ENCODE measurements at regions not wholly inside any gene's neighbourhood (a gene's known extent, or its start where the extent isn't known, plus 50 kb on each side); places are given as distances from the start of the nearest gene placed in this dataset.

DNA sequence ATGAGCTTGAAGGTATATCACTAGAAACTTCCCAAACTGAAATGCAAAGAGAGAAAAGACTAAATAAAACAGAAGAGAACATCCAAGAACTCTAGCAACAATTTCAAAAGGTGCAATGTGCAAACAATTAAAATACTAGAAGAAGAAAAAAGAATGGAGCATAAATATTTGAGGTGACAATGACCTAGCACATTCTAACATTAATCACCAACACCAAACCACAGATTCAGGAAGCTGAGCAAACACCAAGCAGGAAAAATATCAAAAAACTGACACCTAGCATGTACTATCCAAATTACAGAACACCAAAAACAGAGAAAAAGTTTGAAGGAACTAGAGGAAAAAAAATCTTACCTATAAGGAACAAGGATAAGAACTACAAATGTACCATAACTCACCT lies 460.8 kb downstream of the IRS1 start:
- no peaks in the 10 kb centered on the region for H3K79me2 ChIP-seq (ENCODE audit: insufficient read depth, low read length)
- Mint-ChIP-seq H3K9me3 (no peaks in the 10 kb centered on the region), H3K4me1 (peaks cover 3 to 4% of the 10 kb centered on the region in 2 experiments; a peak in 2 of 4 replicates), H3K27ac (peak overlapping the region in 1 of 3 experiments; percentile 1; a peak in 2 of 7 replicates), H3K27me3 (ENCODE audit: low read depth) (no peaks in the 10 kb centered on the region), H3K4me3 (no peak overlapping the region), H3K36me3 (ENCODE audit: insufficient read depth in 1 of 3, low read depth in 3 of 3) (no peaks in the 10 kb centered on the region)
- no peak overlapping the region for H3K18ac ChIP-seq (ENCODE audit: insufficient read length, low read depth, low read length)
- H2BK20ac ChIP-seq (ENCODE audit: low read depth, low read length, poor library complexity, severe bottlenecking), result no peak overlapping the region
- H4K5ac ChIP-seq (ENCODE audit: insufficient read length, low read depth, low read length), result no peak overlapping the region
- H3K23me2 ChIP-seq (ENCODE audit: insufficient read length, low read depth, low read length, poor library complexity, severe bottlenecking), result no peaks in the 10 kb centered on the region
- no peak overlapping the region for H3K27ac ChIP-seq (ENCODE audit: insufficient read length, low read depth, low read length)
- no peak overlapping the region for H2AFZ ChIP-seq (ENCODE audit: low read length)
- H2BK15ac ChIP-seq (ENCODE audit: low read depth, low read length), result no peak overlapping the region
- H2AK5ac ChIP-seq (ENCODE audit: insufficient read length, low read length), result no peak overlapping the region
- TF ChIP-seq, protein P1, sequence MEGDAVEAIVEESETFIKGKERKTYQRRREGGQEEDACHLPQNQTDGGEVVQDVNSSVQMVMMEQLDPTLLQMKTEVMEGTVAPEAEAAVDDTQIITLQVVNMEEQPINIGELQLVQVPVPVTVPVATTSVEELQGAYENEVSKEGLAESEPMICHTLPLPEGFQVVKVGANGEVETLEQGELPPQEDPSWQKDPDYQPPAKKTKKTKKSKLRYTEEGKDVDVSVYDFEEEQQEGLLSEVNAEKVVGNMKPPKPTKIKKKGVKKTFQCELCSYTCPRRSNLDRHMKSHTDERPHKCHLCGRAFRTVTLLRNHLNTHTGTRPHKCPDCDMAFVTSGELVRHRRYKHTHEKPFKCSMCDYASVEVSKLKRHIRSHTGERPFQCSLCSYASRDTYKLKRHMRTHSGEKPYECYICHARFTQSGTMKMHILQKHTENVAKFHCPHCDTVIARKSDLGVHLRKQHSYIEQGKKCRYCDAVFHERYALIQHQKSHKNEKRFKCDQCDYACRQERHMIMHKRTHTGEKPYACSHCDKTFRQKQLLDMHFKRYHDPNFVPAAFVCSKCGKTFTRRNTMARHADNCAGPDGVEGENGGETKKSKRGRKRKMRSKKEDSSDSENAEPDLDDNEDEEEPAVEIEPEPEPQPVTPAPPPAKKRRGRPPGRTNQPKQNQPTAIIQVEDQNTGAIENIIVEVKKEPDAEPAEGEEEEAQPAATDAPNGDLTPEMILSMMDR (conservative IDR thresholded peaks at IDR 0.05), result no peak
- no peak overlapping the region for H3K4me2 ChIP-seq (ENCODE audit: insufficient read depth, insufficient read length, low read length)
- no peak overlapping the region for H3K14ac ChIP-seq (ENCODE audit: insufficient read depth, low read length)
- H2BK12ac ChIP-seq (ENCODE audit: insufficient read length, low read depth, low read length), result no peak overlapping the region
- no peak overlapping the region for H3T11ph ChIP-seq (ENCODE audit: low read length)
- no peak overlapping the region for H4K91ac ChIP-seq (ENCODE audit: insufficient read length, low read depth, low read length)
- no peaks in the 10 kb centered on the region for H3K27me3 ChIP-seq (ENCODE audit: insufficient read depth, low read length)
- no peak overlapping the region for H2BK120ac ChIP-seq (ENCODE audit: low read depth, low read length, poor library complexity, severe bottlenecking)
- no peak overlapping the region for H3K4ac ChIP-seq (ENCODE audit: low read depth, low read length)
- H3K56ac ChIP-seq (ENCODE audit: insufficient read length, low read depth, low read length), result no peak overlapping the region
- H3K9ac ChIP-seq (ENCODE audit: extremely low read depth, insufficient read length, low read length), result no peak overlapping the region
- H4K20me1 ChIP-seq (ENCODE audit: control insufficient read depth, insufficient read depth, insufficient read length), result no peaks in the 10 kb centered on the region
- no peak overlapping the region for H4K8ac ChIP-seq (replicated peaks; ENCODE audit: insufficient read length, low read depth, low read length)
- no peak overlapping the region for H3K23ac ChIP-seq (ENCODE audit: insufficient read length, low read depth, low read length)
- H2BK5ac ChIP-seq (ENCODE audit: insufficient read length, low read length), result no peak overlapping the region
- H3K9me3 ChIP-seq (ENCODE audit: control insufficient read depth, low read depth, low read length), result no peaks in the 10 kb centered on the region
- DNase-seq, result no peak
- no peaks in the 10 kb centered on the region for H3K79me1 ChIP-seq (ENCODE audit: insufficient read depth, low read depth, low read length, poor library complexity, severe bottlenecking)
- no peaks in the 10 kb centered on the region for H3K4me1 ChIP-seq (ENCODE audit: insufficient read depth, low read length)

Data from H9 (cell line).